Testis (tissue), 2 donors: ENCODE measurements at regions not wholly inside any gene's neighbourhood (a gene's known extent, or its start where the extent isn't known, plus 50 kb on each side); places are given as distances from the start of the nearest gene placed in this dataset.

Experiments
- DNase-seq: peaks from one replicate; pipeline ENCODE4 v3.0.0-alpha.2; 2019
- H3K27ac ChIP-seq, 2 donors: fragments of 200-600 bp; sonication (generic); one replicate each; pipeline ENCODE4 v1.5.1; 2019
- H3K27me3 ChIP-seq: fragments of 200-600 bp; sonication (generic); one replicate; pipeline ENCODE4 v1.5.1; 2019
- H3K36me3 ChIP-seq: fragments of 200-600 bp; sonication (generic); one replicate; pipeline ENCODE4 v1.5.1; 2017; ENCODE audit warnings: low read depth; ENCODE audit errors: missing control alignments
- H3K4me1 ChIP-seq: fragments of 200-600 bp; sonication (generic); one replicate; pipeline ENCODE4 v1.5.1; 2019
- H3K4me3 ChIP-seq, 2 donors: fragments of 200-600 bp; sonication (generic); one replicate each; pipeline ENCODE4 v1.5.1; 2017 to 2019
- H3K9me3 ChIP-seq: fragments of 200-600 bp; sonication (generic); one replicate; pipeline ENCODE4 v1.5.1; 2017
- CTCF ChIP-seq, 3 experiments: fragments of 450-650 bp in 2 of 3; fragments of 200-600 bp in 1 of 3; sonication (generic) in 1 of 3; IDR thresholded peaks; one replicate each; pipeline ENCODE4 v1.5.1; 2016 to 2019; ENCODE audit warnings: antibody characterized with exemption in 3 of 3, mild to moderate bottlenecking in 2 of 3, moderate library complexity in 1 of 3
- POLR2A ChIP-seq: fragments of 450-650 bp; IDR thresholded peaks from one replicate; pipeline ENCODE4 v1.6.1; 2017; ENCODE audit warnings: antibody characterized with exemption, mild to moderate bottlenecking, moderate library complexity
- WGBS, 2 donors: methylation state at CpG; one replicate each; pipeline ENCODE4 v1.1.5; 2018; 5-methylcytosine and 5-hydroxymethylcytosine counted together
- intact Hi-C: fragments of 100-400 bp; cut with DNase I; formaldehyde crosslinking; loops from one replicate; pipeline ENCODE4 v1.15.1; 2023; ENCODE audit warnings: low total_unique reads

- no peaks in the 10 kb centered on the region for H3K36me3 ChIP-seq
- no peaks in the 10 kb centered on the region for H3K27me3 ChIP-seq
- no peaks in the 10 kb centered on the region for H3K4me1 ChIP-seq
- H3K27ac ChIP-seq: no peak overlapping the region
- DNase-seq: no peak
- no peak overlapping the region for H3K4me3 ChIP-seq
- WGBS, 2 donors: 91 to 93% methylated on average over 2 of the region's 2 CpGs
- H3K9me3 ChIP-seq: no peaks in the 10 kb centered on the region
- TF ChIP-seq CTCF (IDR thresholded peaks at IDR 0.05) (no peak), POLR2A (no peak)
- intact Hi-C loops: no loop called here
Measured at GRCh38 chr2:143881246-143881645, 638.7 kb downstream of the ZEB2 start.

GRCh38 chr2:143877876-143878530, 641.9 kb downstream of the ZEB2 start:
- no peaks in the 10 kb centered on the region for H3K9me3 ChIP-seq
- H3K36me3 ChIP-seq: no peaks in the 10 kb centered on the region
- intact Hi-C loops: no loop called here
- H3K4me1 ChIP-seq: no peaks in the 10 kb centered on the region
- H3K4me3 ChIP-seq: no peak overlapping the region
- H3K27me3 ChIP-seq: no peaks in the 10 kb centered on the region
- TF ChIP-seq CTCF (IDR thresholded peaks at IDR 0.05) (no peak), POLR2A (no peak)
- 77 to 84% methylated on average over 1 of the region's 1 CpG for WGBS, 2 donors
- H3K27ac ChIP-seq: no peak overlapping the region
- DNase-seq: no peak

- no peaks in the 10 kb centered on the region for H3K36me3 ChIP-seq
- no peak overlapping the region for H3K4me3 ChIP-seq
- DNase-seq: no peak
- WGBS, 2 donors: 79 to 81% methylated on average over 11 of the region's 11 CpGs
- no peaks in the 10 kb centered on the region for H3K4me1 ChIP-seq
- intact Hi-C loops: no loop called here
- H3K27me3 ChIP-seq: no peaks in the 10 kb centered on the region
- H3K9me3 ChIP-seq: no peaks in the 10 kb centered on the region
- no peak for TF ChIP-seq CTCF (IDR thresholded peaks at IDR 0.05)
- no peak for TF ChIP-seq POLR2A
- no peak overlapping the region for H3K27ac ChIP-seq
Measured at GRCh38 chr2:143877056-143877455, 642.9 kb downstream of the ZEB2 start.

- no peaks in the 10 kb centered on the region for H3K4me1 ChIP-seq
- no peak overlapping the region for H3K4me3 ChIP-seq
- no peak for TF ChIP-seq POLR2A
- TF ChIP-seq CTCF (IDR thresholded peaks at IDR 0.05): no peak
- H3K36me3 ChIP-seq: no peaks in the 10 kb centered on the region
- no peak overlapping the region for H3K27ac ChIP-seq
- no peaks in the 10 kb centered on the region for H3K27me3 ChIP-seq
- no peaks in the 10 kb centered on the region for H3K9me3 ChIP-seq
- 71 to 82% methylated on average over 9 of the region's 9 CpGs for WGBS, 2 donors
- DNase-seq: no peak
- intact Hi-C loops: no loop called here
Measured at GRCh38 chr2:143875295-143876233, 644.4 kb downstream of the ZEB2 start.
